WTC11 (cell line): ENCODE measurements at regions not wholly inside any gene's neighbourhood (a gene's known extent, or its start where the extent isn't known, plus 50 kb on each side); places are given as distances from the start of the nearest gene placed in this dataset.

Experiments
- ATAC-seq: fragments of 200-7000 bp; cut with Tn5 transposase; 2 replicates; pipeline ENCODE4 v1.10.0; 2021; ENCODE audit warnings: mild to moderate bottlenecking, moderate library complexity
- CTCF ChIA-PET: fragments of 300-600 bp; sonication (Branson Sonifier 250); formaldehyde crosslinking; loops from one replicate; lab custom pipeline; 2021; ENCODE audit warnings: antibody characterized with exemption; lab: Charles Lee
- POLR2A ChIA-PET: fragments of 350-600 bp; sonication (Branson Sonifier 250); formaldehyde crosslinking; loops from one replicate; lab custom pipeline; 2021; ENCODE audit warnings: antibody characterized with exemption; lab: Charles Lee
- DNase-seq: peaks from one replicate; pipeline ENCODE4 v3.0.0; 2021; ENCODE audit warnings: low spot score
- H3K27ac Mint-ChIP-seq: 2 replicates; pipeline ENCODE4 v1.8.0; 2021; ENCODE audit warnings: mixed read lengths
- H3K27me3 Mint-ChIP-seq: 2 replicates; pipeline ENCODE4 v1.8.0; 2021; ENCODE audit warnings: low read depth, mild to moderate bottlenecking, moderate library complexity, mixed read lengths
- H3K36me3 Mint-ChIP-seq: 2 replicates; pipeline ENCODE4 v1.8.0; 2021; ENCODE audit warnings: mixed read lengths
- H3K4me1 Mint-ChIP-seq: 2 replicates; pipeline ENCODE4 v1.8.0; 2022; ENCODE audit warnings: mixed read lengths
- H3K4me3 Mint-ChIP-seq: 2 replicates; pipeline ENCODE4 v1.8.0; 2021; ENCODE audit warnings: mild to moderate bottlenecking, moderate library complexity, mixed read lengths
- H3K9me3 Mint-ChIP-seq: 2 replicates; pipeline ENCODE4 v1.8.0; 2021; ENCODE audit warnings: mixed read lengths
- E2F5 ChIP-seq: sonication (generic); formaldehyde crosslinking; IDR thresholded peaks from 2 replicates; pipeline ENCODE4 v1.8.1; 2022; ENCODE audit warnings: mild to moderate bottlenecking, moderate library complexity, missing genetic modification reagents
- EMX1 ChIP-seq: fragments of 250-450 bp; sonication (Bioruptor Pico); IDR thresholded peaks from 2 replicates; pipeline ENCODE4 v1.8.0; 2021; ENCODE audit warnings: mild to moderate bottlenecking
- ETV6 ChIP-seq: sonication (generic); formaldehyde crosslinking; IDR thresholded peaks from 2 replicates; pipeline ENCODE4 v1.8.1; 2022; ENCODE audit warnings: mild to moderate bottlenecking, missing genetic modification reagents
- FOXJ3 ChIP-seq: sonication (generic); formaldehyde crosslinking; IDR thresholded peaks from 2 replicates; pipeline ENCODE4 v1.9.0; 2021; ENCODE audit warnings: missing genetic modification reagents, mild to moderate bottlenecking, borderline replicate concordance
- FOXP4 ChIP-seq: sonication (generic); formaldehyde crosslinking; IDR thresholded peaks from 2 replicates; pipeline ENCODE4 v1.8.0; 2022; ENCODE audit warnings: mild to moderate bottlenecking, missing genetic modification reagents
- GRHL2 ChIP-seq: fragments of 250-450 bp; sonication (Bioruptor Pico); IDR thresholded peaks from 2 replicates; pipeline ENCODE4 v1.8.0; 2022; ENCODE audit warnings: mild to moderate bottlenecking, moderate library complexity; ENCODE audit not compliant: insufficient replicate concordance, severe bottlenecking
- GTF2I ChIP-seq: fragments of 250-450 bp; sonication (Bioruptor Pico); conservative IDR thresholded peaks from 2 replicates; pipeline ENCODE4 v1.4.0; 2021; ENCODE audit warnings: mild to moderate bottlenecking
- JUN ChIP-seq: sonication (generic); formaldehyde crosslinking; IDR thresholded peaks from 2 replicates; pipeline ENCODE4 v1.8.0; 2023; ENCODE audit warnings: mild to moderate bottlenecking, missing genetic modification reagents
- MYBL2 ChIP-seq: sonication (generic); formaldehyde crosslinking; IDR thresholded peaks from 2 replicates; pipeline ENCODE4 v1.8.1; 2023; ENCODE audit warnings: mild to moderate bottlenecking, moderate library complexity, missing genetic modification reagents
- NFYB ChIP-seq: sonication (generic); formaldehyde crosslinking; conservative IDR thresholded peaks from 2 replicates; pipeline ENCODE4 v1.8.0; 2022; ENCODE audit warnings: low read depth, missing genetic modification reagents
- NR1H2 ChIP-seq: sonication (generic); formaldehyde crosslinking; IDR thresholded peaks from 2 replicates; pipeline ENCODE4 v1.9.0; 2021; ENCODE audit warnings: mild to moderate bottlenecking, moderate library complexity, missing genetic modification reagents
- NR3C1 ChIP-seq: sonication (generic); formaldehyde crosslinking; conservative IDR thresholded peaks from 2 replicates; pipeline ENCODE4 v1.8.1; 2023; ENCODE audit warnings: low read depth, mild to moderate bottlenecking, missing genetic modification reagents
- PRDM15 ChIP-seq: sonication (generic); formaldehyde crosslinking; IDR thresholded peaks from 2 replicates; pipeline ENCODE4 v1.8.0; 2022; ENCODE audit warnings: missing genetic modification reagents
- PRRX2 ChIP-seq: fragments of 250-450 bp; sonication (Bioruptor Pico); IDR thresholded peaks from 2 replicates; pipeline ENCODE4 v1.8.0; 2021; ENCODE audit warnings: mild to moderate bottlenecking
- RELA ChIP-seq: sonication (generic); formaldehyde crosslinking; IDR thresholded peaks from 2 replicates; pipeline ENCODE4 v1.8.1; 2022; ENCODE audit warnings: missing genetic modification reagents, mild to moderate bottlenecking, borderline replicate concordance
- STAT6 ChIP-seq: sonication (generic); formaldehyde crosslinking; conservative IDR thresholded peaks from 2 replicates; pipeline ENCODE4 v1.8.1; 2023; ENCODE audit warnings: mild to moderate bottlenecking, low read depth, missing genetic modification reagents, moderate library complexity
- USF1 ChIP-seq: sonication (generic); formaldehyde crosslinking; IDR thresholded peaks from 2 replicates; pipeline ENCODE4 v1.8.0; 2022; ENCODE audit warnings: mild to moderate bottlenecking, missing genetic modification reagents
- ZBTB21 ChIP-seq: sonication (generic); formaldehyde crosslinking; IDR thresholded peaks from 2 replicates; pipeline ENCODE4 v1.8.1; 2023; ENCODE audit warnings: mild to moderate bottlenecking, missing genetic modification reagents, borderline replicate concordance
- ZNF671 ChIP-seq: fragments of 250-450 bp; sonication (Bioruptor Pico); IDR thresholded peaks from 2 replicates; pipeline ENCODE4 v1.8.0; 2021; ENCODE audit warnings: mild to moderate bottlenecking
- TF ChIP-seq, protein P1 (sequence below): sonication (generic); formaldehyde crosslinking; IDR thresholded peaks from 2 replicates; pipeline ENCODE4 v1.8.0; 2023; ENCODE audit warnings: mild to moderate bottlenecking, missing genetic modification reagents
- TF ChIP-seq, protein P2 (sequence below): fragments of 250-450 bp; sonication (Bioruptor Pico); IDR thresholded peaks from 2 replicates; pipeline ENCODE4 v1.9.0; 2021; ENCODE audit warnings: moderate library complexity, mild to moderate bottlenecking, inconsistent platforms, borderline replicate concordance

DNA sequence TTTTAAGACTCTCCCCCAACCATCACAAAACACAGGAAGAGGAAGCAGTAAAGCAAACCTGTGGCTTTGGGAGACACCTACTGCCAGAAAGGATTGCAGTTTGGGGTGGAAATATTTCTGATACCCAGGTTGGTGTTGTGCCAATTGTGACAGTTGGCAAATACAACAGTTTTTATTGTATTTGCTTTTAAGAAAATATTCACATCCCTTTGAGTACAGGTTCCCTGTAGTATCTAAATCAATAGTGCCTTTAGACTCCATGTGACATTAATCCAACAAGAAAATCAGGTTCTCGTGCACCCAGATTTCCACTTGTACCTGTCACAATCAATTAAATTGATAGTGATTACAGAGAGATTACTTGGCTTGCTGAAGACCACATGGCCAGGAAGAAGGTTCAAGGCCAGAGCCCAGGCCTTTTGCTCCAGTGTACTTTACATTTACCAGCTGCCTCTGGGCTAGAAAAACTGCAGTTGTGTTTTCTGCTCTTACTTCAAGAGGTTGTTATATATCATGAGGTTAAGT lies 361.2 kb downstream of the ATP23 start:
- no peak for DNase-seq
- no peaks in the 10 kb centered on the region for H3K36me3 Mint-ChIP-seq
- 0 out of 2 replicates have a peak, but pooled peaks have one; percentile 34 for ATAC-seq
- H3K27ac Mint-ChIP-seq, result no peak overlapping the region
- H3K4me3 Mint-ChIP-seq, result no peak overlapping the region
- TF ChIP-seq FOXP4 (CRISPR knock-in tag) (no peak), PRDM15 (CRISPR knock-in tag) (no peak), RELA (CRISPR knock-in tag) (no peak), ZNF671 (CRISPR knock-in tag) (no peak), MYBL2 (CRISPR knock-in tag) (no peak), GTF2I (CRISPR knock-in tag) (no peak), EMX1 (CRISPR knock-in tag) (no peak)
- TF ChIP-seq, protein P1, sequence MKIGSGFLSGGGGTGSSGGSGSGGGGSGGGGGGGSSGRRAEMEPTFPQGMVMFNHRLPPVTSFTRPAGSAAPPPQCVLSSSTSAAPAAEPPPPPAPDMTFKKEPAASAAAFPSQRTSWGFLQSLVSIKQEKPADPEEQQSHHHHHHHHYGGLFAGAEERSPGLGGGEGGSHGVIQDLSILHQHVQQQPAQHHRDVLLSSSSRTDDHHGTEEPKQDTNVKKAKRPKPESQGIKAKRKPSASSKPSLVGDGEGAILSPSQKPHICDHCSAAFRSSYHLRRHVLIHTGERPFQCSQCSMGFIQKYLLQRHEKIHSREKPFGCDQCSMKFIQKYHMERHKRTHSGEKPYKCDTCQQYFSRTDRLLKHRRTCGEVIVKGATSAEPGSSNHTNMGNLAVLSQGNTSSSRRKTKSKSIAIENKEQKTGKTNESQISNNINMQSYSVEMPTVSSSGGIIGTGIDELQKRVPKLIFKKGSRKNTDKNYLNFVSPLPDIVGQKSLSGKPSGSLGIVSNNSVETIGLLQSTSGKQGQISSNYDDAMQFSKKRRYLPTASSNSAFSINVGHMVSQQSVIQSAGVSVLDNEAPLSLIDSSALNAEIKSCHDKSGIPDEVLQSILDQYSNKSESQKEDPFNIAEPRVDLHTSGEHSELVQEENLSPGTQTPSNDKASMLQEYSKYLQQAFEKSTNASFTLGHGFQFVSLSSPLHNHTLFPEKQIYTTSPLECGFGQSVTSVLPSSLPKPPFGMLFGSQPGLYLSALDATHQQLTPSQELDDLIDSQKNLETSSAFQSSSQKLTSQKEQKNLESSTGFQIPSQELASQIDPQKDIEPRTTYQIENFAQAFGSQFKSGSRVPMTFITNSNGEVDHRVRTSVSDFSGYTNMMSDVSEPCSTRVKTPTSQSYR, result no peak
- H3K4me1 Mint-ChIP-seq, result peaks cover 11% of the 10 kb centered on the region
- CTCF ChIA-PET, result no interaction called here
- peaks cover 10% of the 10 kb centered on the region for H3K9me3 Mint-ChIP-seq
- POLR2A ChIA-PET, result no interaction called here
- no peaks in the 10 kb centered on the region for H3K27me3 Mint-ChIP-seq

DNA sequence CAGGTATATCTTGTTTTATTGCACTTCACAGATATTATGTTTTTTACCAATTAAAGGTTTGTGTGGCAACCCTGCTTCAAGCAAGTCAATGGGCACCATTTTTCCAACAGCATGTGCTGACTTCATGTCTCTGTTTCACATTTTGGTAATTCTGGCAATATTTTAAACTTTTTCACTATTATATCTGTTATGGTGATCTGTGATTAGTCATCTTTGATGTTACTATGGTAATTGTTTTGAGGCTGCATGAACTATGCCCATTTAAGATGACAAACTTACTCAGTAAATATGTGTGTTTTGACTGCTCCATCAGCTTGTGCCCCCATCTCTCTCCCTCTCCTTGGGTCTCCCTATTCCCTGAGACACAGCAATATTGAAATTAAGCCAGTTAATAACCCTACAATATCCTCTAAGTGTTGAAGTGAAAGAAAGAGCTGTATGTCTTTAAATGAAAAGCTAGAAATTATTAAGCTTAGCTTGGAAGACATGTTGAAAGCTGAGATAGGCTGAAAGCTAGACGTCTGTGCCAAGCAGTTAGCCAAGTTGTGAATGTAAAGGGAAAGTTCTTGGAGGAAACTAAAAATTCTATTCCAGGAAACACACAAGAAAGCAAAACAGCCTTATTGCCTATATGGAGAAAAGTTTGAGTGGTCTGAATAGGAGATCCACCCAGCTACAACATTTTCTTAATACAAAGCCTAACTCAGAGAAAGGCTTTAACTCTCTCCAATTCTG lies 365.1 kb downstream of the ATP23 start:
- ChIA-PET CTCF (interaction anchor here (0.6 to 2.1 kb wide), 2 partner anchors 323 to 851 kb away, joined by 4 to 5 read pairs; partner anchors contain the start of gene INHBE), POLR2A (no interaction called here)
- ATAC-seq (no peak), DNase-seq (no peak)
- peaks cover 19% of the 10 kb centered on the region for H3K4me1 Mint-ChIP-seq
- no peaks in the 10 kb centered on the region for H3K27me3 Mint-ChIP-seq
- H3K4me3 Mint-ChIP-seq, result no peak overlapping the region
- peaks cover 12% of the 10 kb centered on the region for H3K9me3 Mint-ChIP-seq
- H3K36me3 Mint-ChIP-seq, result no peaks in the 10 kb centered on the region
- H3K27ac Mint-ChIP-seq, result no peak overlapping the region
- TF ChIP-seq STAT6 (CRISPR knock-in tag) (no peak), NR1H2 (CRISPR knock-in tag) (no peak), FOXJ3 (CRISPR knock-in tag) (no peak), GRHL2 (CRISPR knock-in tag) (no peak), NFYB (CRISPR knock-in tag) (no peak), GTF2I (CRISPR knock-in tag) (no peak), ZBTB21 (CRISPR knock-in tag) (no peak), NR3C1 (CRISPR knock-in tag) (no peak), USF1 (CRISPR knock-in tag) (no peak), E2F5 (CRISPR knock-in tag) (no peak), PRRX2 (CRISPR knock-in tag) (no peak), JUN (no peak), ETV6 (CRISPR knock-in tag) (no peak)
- TF ChIP-seq, protein P2, sequence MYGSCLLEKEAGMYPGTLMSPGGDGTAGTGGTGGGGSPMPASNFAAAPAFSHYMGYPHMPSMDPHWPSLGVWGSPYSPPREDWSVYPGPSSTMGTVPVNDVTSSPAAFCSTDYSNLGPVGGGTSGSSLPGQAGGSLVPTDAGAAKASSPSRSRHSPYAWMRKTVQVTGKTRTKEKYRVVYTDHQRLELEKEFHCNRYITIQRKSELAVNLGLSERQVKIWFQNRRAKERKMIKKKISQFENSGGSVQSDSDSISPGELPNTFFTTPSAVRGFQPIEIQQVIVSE, result no peak
